ENCODE measurements at regions not wholly inside any gene's neighbourhood (a gene's known extent, or its start where the extent isn't known, plus 50 kb on each side); places are given as distances from the start of the nearest gene placed in this dataset.

GRCh38 chr7:34539003-34539402 is 119.0 kb upstream of the NPSR1 start (continued):
- TF ChIP-seq, protein P1, sequence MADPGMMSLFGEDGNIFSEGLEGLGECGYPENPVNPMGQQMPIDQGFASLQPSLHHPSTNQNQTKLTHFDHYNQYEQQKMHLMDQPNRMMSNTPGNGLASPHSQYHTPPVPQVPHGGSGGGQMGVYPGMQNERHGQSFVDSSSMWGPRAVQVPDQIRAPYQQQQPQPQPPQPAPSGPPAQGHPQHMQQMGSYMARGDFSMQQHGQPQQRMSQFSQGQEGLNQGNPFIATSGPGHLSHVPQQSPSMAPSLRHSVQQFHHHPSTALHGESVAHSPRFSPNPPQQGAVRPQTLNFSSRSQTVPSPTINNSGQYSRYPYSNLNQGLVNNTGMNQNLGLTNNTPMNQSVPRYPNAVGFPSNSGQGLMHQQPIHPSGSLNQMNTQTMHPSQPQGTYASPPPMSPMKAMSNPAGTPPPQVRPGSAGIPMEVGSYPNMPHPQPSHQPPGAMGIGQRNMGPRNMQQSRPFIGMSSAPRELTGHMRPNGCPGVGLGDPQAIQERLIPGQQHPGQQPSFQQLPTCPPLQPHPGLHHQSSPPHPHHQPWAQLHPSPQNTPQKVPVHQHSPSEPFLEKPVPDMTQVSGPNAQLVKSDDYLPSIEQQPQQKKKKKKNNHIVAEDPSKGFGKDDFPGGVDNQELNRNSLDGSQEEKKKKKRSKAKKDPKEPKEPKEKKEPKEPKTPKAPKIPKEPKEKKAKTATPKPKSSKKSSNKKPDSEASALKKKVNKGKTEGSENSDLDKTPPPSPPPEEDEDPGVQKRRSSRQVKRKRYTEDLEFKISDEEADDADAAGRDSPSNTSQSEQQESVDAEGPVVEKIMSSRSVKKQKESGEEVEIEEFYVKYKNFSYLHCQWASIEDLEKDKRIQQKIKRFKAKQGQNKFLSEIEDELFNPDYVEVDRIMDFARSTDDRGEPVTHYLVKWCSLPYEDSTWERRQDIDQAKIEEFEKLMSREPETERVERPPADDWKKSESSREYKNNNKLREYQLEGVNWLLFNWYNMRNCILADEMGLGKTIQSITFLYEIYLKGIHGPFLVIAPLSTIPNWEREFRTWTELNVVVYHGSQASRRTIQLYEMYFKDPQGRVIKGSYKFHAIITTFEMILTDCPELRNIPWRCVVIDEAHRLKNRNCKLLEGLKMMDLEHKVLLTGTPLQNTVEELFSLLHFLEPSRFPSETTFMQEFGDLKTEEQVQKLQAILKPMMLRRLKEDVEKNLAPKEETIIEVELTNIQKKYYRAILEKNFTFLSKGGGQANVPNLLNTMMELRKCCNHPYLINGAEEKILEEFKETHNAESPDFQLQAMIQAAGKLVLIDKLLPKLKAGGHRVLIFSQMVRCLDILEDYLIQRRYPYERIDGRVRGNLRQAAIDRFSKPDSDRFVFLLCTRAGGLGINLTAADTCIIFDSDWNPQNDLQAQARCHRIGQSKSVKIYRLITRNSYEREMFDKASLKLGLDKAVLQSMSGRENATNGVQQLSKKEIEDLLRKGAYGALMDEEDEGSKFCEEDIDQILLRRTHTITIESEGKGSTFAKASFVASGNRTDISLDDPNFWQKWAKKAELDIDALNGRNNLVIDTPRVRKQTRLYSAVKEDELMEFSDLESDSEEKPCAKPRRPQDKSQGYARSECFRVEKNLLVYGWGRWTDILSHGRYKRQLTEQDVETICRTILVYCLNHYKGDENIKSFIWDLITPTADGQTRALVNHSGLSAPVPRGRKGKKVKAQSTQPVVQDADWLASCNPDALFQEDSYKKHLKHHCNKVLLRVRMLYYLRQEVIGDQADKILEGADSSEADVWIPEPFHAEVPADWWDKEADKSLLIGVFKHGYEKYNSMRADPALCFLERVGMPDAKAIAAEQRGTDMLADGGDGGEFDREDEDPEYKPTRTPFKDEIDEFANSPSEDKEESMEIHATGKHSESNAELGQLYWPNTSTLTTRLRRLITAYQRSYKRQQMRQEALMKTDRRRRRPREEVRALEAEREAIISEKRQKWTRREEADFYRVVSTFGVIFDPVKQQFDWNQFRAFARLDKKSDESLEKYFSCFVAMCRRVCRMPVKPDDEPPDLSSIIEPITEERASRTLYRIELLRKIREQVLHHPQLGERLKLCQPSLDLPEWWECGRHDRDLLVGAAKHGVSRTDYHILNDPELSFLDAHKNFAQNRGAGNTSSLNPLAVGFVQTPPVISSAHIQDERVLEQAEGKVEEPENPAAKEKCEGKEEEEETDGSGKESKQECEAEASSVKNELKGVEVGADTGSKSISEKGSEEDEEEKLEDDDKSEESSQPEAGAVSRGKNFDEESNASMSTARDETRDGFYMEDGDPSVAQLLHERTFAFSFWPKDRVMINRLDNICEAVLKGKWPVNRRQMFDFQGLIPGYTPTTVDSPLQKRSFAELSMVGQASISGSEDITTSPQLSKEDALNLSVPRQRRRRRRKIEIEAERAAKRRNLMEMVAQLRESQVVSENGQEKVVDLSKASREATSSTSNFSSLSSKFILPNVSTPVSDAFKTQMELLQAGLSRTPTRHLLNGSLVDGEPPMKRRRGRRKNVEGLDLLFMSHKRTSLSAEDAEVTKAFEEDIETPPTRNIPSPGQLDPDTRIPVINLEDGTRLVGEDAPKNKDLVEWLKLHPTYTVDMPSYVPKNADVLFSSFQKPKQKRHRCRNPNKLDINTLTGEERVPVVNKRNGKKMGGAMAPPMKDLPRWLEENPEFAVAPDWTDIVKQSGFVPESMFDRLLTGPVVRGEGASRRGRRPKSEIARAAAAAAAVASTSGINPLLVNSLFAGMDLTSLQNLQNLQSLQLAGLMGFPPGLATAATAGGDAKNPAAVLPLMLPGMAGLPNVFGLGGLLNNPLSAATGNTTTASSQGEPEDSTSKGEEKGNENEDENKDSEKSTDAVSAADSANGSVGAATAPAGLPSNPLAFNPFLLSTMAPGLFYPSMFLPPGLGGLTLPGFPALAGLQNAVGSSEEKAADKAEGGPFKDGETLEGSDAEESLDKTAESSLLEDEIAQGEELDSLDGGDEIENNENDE (IDR thresholded peaks at IDR 0.05; ENCODE audit: insufficient replicate concordance, low read length), result no peak
- TF ChIP-seq SIN3A (conservative IDR thresholded peaks at IDR 0.05 in 1 of 2, IDR thresholded peaks at IDR 0.05 in 1 of 2; ENCODE audit: low read depth in 1 of 2, low read length in 2 of 2) (no peak), NRF1 (IDR thresholded peaks at IDR 0.05; ENCODE audit: low read depth, low read length) (no peak), RBBP5 (IDR thresholded peaks at IDR 0.05; ENCODE audit: borderline replicate concordance, low read depth, low read length) (no peak), CHD1 (IDR thresholded peaks at IDR 0.05; ENCODE audit: low read depth, low read length) (no peak), CHD2 (IDR thresholded peaks at IDR 0.05; ENCODE audit: low read length) (no peak), KDM4A (IDR thresholded peaks at IDR 0.05; ENCODE audit: low read depth, low read length, severe bottlenecking) (no peak)

All from H1 (cell line).